Glomerular visceral epithelial cell (primary cell): ENCODE measurements at regions not wholly inside any gene's neighbourhood (a gene's known extent, or its start where the extent isn't known, plus 50 kb on each side); places are given as distances from the start of the nearest gene placed in this dataset.
"Not testable (repeated sequence)": the region's sequence is repeated elsewhere in the genome, so short reads cannot be mapped to it uniquely, and the experiment has no call there.

ENCODE experiments used
- DNase-seq: peaks from one replicate; pipeline ENCODE4 v3.0.0-alpha.2; 2016; ENCODE audit errors: extremely low spot score

GRCh38 chr2:87512864-87513530 lies 234.9 kb upstream of the PLGLB2 start:
- DNase-seq: not testable (repeated sequence)

GRCh38 chr2:87514034-87514433 lies 233.9 kb upstream of the PLGLB2 start:
- not testable (repeated sequence) for DNase-seq

- not testable (repeated sequence) for DNase-seq
Measured at GRCh38 chr2:87514515-87514914, 233.4 kb upstream of the PLGLB2 start.

DNA sequence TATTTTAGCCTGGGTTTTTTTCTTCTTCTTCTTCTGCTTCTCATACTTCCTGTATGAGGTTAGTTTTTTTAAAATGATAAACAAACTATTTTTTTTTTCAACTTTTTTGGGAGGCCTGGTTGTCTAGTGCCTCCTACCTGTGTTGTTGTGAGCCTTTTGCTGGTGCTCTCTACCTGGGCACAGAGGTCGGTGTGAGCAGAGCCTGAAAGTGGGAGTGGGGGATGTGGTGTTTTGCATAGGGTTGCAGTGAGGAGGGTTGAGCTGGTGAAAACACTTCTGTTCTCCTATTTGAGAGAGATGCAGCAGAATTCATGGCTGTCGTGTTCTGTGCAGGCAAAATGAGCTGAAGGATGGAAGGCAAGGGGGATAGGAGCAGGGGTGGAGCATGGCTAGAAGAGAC lies 232.7 kb upstream of the PLGLB2 start:
- DNase-seq: not testable (repeated sequence)

DNA sequence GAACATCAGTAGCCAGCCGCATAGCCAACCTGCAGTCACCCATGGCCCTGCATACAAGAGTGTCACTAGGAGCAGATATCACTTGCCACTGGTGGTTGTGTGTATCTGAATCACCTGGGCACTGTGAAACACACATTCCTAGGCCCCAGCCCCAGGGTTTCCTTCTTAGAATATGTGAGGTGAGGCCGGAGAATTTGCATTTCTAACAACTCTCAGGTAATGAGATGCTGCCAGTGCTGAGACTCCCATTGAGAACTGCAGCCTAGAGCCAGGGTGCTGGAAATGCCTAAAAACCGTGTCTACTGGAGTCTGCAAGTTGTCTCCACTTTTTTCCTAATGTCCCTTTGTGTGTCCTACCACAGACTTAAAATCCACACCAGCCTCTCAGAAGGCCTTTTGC lies 232.0 kb upstream of the PLGLB2 start:
- DNase-seq: not testable (repeated sequence)

DNA sequence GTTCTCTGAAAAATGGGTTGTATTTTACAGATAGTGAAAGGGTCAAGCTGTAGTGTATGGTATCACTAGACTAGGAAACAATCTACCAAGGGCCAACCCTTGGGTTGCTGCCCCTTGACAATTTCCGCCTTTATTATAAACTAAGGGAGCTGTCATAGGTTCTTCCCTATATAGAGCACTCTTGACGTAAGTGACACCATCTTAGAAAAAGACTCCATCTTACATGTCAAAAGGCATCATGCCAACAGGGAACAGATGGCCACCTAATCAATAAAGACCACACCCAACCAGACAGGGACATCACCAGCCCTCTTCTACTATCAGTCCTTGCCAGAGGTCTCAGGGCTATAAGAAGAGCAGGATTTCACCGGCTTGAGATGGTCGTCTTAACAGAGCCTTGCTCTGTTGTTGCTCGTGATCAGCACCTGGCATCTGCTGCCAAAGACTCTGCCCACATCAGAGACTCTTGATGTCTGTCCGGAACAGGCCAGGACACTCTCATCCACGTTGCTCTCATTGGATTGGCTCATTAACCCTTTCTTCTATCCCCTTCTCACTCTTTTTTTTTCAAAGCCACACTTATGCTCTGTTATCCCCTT lies 231.4 kb upstream of the PLGLB2 start:
- not testable (repeated sequence) for DNase-seq

- DNase-seq: not testable (repeated sequence)
Measured at GRCh38 chr2:87517438-87517837, 230.4 kb upstream of the PLGLB2 start.

DNA sequence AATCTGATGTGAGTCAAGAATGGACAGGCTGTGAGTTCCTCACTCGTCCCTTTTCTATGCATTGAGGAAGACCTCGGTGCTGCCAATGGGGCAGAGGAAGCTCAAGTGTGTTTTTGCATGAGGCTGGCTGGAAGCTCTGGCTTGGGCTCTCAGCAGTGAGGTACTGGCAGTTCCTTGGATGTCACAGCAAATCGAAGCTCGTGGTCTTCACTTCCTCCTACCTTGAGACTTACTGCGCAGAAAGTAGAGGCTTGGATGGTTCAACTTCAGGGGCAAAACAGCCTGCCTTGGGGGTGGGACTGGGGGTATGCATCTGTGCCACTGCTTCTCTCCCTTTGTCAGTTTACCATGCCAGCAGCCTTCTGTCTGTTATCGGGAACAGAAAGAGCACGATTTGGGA lies 229.8 kb upstream of the PLGLB2 start:
- not testable (repeated sequence) for DNase-seq

DNA sequence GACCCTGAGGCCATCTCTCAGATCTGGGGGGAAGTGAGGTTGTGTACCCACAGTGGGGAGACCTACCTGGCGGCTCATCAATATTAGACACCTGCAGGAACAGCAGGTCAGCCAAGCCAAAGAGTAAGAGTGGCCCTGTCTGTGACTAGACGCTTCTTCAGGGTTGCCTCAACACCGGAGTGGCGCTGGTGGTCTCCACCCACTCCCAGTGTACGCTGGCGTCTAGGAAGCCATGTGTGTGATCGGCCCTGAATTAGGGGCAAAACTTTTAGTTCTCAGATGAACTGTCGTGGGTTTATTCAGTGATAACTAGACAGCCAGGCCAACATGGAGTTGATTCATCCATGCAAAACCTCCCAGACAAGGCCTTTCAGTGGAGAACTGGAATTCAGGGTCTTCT lies 229.3 kb upstream of the PLGLB2 start:
- not testable (repeated sequence) for DNase-seq

DNA sequence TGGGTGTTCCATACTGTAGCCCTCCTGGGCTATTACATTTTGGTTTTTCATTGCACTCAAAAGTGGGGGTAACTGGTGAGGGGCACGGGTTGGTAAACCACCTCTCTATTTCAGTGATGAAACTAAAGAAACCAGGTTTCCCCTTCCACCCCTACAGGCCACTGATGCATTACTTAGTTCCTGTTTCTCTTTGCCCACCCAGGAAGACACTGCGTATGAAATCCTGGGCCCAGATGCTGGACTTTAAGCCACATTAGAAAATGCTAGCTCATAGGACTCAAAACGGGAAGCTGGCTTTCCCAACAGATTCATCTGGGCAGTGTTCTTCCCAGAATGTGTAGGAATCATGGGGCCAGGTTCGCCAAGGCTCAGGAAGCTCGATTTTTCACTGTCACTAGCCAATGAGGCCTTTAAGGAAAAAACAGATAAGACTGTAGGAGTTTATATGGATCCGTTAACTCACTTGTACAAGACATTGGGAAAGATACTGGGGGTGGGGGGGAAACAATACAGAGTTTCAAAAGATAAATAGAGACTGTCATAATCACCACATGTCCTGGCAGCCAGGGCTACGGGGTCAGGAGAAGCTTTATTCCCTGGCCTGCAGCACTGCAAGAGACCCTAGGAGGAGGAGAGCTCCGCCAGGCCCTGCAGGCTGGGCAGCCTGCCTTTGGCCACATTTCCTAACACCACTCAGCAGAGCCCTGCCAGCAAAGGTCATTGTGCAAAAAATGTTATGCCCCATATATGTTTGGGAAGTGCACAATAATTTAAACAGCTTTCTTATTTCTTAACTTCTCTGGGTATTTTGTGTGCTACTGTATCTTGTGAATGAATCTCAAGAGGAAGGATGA lies 228.5 kb upstream of the PLGLB2 start:
- not testable (repeated sequence) for DNase-seq

DNA sequence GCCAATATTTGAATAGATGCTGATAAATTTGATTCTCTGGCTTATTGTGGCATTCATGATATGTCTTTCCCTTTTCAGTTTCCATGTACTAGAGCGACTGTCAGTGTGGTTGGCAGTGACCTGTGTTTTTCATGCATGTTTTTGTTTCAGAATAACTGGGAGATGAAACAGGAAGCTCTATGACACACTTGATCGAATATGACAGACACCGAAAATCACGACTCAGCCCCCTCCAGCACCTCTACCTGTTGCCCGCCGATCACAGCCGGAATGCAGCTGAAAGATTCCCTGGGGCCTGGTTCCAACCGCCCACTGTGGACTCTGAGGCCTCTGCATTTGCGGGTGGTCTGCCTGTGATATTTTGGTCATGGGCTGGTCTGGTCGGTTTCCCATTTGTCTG lies 226.8 kb upstream of the PLGLB2 start:
- not testable (repeated sequence) for DNase-seq

GRCh38 chr2:87521489-87521888 lies 226.4 kb upstream of the PLGLB2 start:
- DNase-seq: not testable (repeated sequence)

- DNase-seq: not testable (repeated sequence)
Measured at GRCh38 chr2:87524619-87525188, 223.2 kb upstream of the PLGLB2 start.

DNA sequence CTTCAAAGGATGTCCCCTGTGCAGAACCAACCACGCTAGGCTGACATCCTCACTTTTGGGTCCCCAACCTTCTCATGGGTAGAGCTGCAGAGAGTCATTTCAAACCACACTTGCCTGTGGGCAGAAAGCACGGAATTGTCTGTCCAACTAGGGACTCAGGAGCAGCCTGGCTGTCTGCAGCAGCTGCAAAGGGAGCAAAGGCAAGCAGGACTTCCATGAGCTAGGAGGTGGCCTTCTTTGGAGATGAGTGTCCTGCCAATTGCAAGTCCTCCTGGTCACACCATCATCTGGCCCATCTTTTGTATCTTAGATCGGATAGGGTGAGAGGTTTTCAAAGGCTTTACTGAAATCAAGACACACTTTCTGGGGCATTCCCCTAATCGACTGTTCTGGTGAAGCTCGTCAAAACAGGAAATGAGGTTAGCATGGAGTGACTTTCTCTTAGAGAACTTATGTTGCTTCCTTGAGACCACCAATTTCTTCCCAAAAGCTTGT lies 222.3 kb upstream of the PLGLB2 start:
- not testable (repeated sequence) for DNase-seq

GRCh38 chr2:87526258-87526657 lies 221.6 kb upstream of the PLGLB2 start:
- DNase-seq: not testable (repeated sequence)

DNA sequence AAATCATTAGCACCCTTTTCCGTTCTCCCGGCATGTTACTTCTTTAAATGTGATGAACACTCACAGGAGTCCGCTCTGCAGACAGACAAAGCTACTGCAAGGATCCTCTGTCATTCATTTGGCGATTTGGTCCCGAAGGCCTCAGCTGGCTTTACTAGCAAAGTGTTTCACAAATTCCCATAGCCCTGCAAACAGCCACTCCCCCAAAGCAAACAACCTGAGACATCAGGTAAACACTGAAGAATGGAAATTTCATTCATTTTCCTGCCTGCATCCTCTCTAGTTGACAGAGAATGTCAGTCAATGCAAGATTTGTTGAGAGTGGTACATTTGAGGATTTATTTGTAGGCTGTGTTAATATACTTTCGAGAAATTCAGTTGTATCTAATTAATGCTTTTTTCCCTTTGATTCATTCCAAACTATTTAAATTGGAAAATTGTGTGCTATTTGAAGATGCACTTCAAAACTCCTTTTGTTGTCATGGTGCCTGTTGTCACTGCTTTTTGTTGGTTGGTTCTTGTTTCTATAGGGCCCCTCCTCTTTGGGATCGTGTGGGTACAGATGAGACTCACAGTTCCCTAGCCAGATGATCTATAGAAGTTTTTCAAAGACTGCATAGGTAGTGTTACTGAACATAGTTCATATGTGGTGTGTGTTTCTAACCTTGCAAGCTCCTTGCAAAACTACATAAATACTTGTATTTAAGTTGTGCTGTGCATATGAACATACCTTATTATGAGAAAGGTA lies 215.7 kb upstream of the PLGLB2 start:
- not testable (repeated sequence) for DNase-seq

DNA sequence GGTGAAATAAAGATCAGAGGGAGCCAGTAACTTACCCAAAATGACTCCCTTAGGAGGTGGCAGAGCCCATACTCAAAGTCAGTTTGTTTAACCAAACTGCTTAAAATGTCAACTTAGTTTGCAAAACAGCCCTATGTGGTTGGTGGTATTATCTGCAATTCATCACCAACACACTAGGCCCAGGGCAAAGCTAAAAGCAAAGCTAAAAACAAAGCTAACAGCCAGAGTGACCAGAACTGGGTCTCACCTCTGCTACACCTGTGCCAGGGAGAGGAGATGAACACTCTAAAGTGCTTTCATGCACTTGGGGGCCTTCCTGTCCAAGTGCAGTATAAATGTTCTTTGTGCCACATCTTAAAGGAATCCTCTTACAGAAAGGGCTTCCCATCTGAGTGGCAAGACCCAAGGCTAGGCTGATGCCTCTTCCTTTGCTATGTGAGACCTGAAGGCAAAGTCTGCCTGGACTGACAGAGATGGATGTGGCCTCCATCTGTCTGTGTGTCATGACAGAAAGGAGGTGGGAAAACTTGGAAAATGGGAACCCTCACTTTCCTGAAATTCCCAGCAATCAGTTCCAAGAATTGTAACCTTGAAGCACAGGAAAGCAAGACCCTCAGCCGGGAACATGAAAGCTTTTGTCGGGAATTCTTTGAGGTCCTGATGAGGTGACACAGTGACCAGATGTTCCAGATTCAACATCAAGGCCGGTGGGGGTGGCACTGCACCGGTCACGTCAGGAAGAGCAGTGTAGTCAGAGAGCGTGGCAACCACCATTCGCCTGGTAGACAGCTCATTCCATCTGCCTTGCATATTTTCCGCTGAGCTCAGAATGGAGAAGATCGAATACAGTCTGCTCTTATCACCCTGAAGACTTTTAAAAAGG lies 214.3 kb upstream of the PLGLB2 start:
- DNase-seq: not testable (repeated sequence)

GRCh38 chr2:87534273-87534889 lies 213.5 kb upstream of the PLGLB2 start:
- not testable (repeated sequence) for DNase-seq

DNA sequence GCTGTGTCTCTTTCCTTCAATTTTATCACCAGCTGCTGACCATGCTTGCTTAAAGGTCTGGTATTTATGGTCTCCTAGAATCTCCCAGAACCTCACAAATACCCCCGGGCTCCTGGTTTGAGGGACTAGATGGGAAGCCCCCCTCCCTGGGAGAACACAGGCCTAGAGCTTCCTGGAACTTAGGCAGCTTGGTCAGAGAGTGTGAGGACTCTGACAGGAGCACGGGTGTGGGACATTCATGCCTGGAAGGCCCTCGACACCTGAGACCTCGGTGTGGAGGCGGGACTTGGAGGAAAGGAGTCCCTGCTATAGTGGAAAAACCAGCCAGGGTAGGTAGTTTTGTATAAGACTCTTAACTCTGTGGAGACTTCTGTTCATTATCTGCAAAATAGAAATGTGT lies 211.5 kb upstream of the PLGLB2 start:
- DNase-seq: not testable (repeated sequence)

DNA sequence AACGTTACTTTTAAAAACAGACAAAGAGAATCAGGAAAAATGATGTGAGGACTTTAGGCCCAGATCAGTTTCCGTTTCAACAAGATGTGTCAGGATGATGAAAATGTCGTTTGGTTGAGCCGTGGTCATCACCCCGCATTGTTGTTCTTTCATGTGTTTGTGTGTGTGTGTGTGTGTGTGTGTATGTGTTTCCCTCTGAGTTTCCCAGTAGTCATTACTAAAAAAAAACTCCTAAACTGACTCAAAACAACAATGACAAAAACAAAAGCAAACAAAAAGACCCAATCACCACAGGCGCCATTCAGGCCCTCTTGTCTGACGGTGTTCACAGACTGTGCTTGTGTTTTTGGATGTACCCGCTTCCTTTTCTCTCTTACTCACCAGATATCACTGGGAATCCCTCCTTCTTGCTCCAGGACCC lies 210.6 kb upstream of the PLGLB2 start:
- not testable (repeated sequence) for DNase-seq
